ENCODE measurements at regions not wholly inside any gene's neighbourhood (a gene's known extent, or its start where the extent isn't known, plus 50 kb on each side); places are given as distances from the start of the nearest gene placed in this dataset.

GRCh38 chr5:143484601-143485000, 81.1 kb upstream of the NR3C1 start:
- TF ChIP-seq CTCF (IDR thresholded peaks at IDR 0.05; ENCODE audit: low read length) (no peak), EZH2phosphoT487 (IDR thresholded peaks at IDR 0.05; ENCODE audit: low read length) (no peak), EZH2 (optimal IDR thresholded peaks at IDR 0.05; ENCODE audit: low read depth, low read length) (no peak)

Measured in MM.1S (cell line).